Endothelial cell of umbilical vein (primary cell): ENCODE measurements at regions not wholly inside any gene's neighbourhood (a gene's known extent, or its start where the extent isn't known, plus 50 kb on each side); places are given as distances from the start of the nearest gene placed in this dataset.

Experiments used
- BruUV-seq: library from RNA; stranded (reverse); fragments of 400-500 nt; replicated peaks from 2 replicates; lab custom pipeline; 2021; lab: Mats Ljungman, UMichigan
- CTCF ChIA-PET: fragments of 300-600, 350-600 bp; sonication (Branson Sonifier 250); formaldehyde crosslinking; loops from one replicate; lab custom pipeline; 2021; ENCODE audit warnings: antibody characterized with exemption, inconsistent platforms; lab: Charles Lee
- POLR2A ChIA-PET: fragments of 300-600, 350-600 bp; sonication (Branson Sonifier 250); formaldehyde crosslinking; loops from one replicate; lab custom pipeline; 2021; ENCODE audit warnings: antibody characterized with exemption, inconsistent platforms; lab: Charles Lee
- DNase-seq: peaks from one replicate; pipeline ENCODE4 v3.0.0-alpha.2; 2011; ENCODE audit warnings: low read depth, low spot score
- FAIRE-seq: peaks from 2 replicates; lab custom pipeline; 2011; peaks lifted over from hg19 to GRCh38; lab: Jason Lieb, UNC
- H2AFZ ChIP-seq: 2 replicates; pipeline ENCODE4 v1.6.0; 2012; ENCODE audit warnings: low read depth, low read length, control low read depth, inconsistent platforms
- H3K27ac ChIP-seq: 2 replicates; pipeline ENCODE4 v1.5.1; 2011; ENCODE audit warnings: low read depth, mild to moderate bottlenecking, control low read depth, low read length, moderate library complexity; ENCODE audit not compliant: insufficient read depth
- H3K27me3 ChIP-seq, 2 experiments: 2 replicates each; pipeline versions ENCODE4 v1.6.0 to v1.6.1; 2011; ENCODE audit warnings: low read length in 2 of 2, mixed read lengths in 1 of 2; ENCODE audit not compliant: control insufficient read depth in 2 of 2, insufficient read depth in 2 of 2
- H3K36me3 ChIP-seq, 2 experiments: 2 replicates in 1 of 2; 3 replicates in 1 of 2; pipeline ENCODE4 v1.5.1; 2011; ENCODE audit warnings: low read length in 2 of 2, mild to moderate bottlenecking in 1 of 2, moderate library complexity in 1 of 2; ENCODE audit not compliant: control insufficient read depth in 2 of 2, insufficient read depth in 2 of 2; ENCODE audit errors: extremely low read depth in 1 of 2
- H3K4me1 ChIP-seq: 3 replicates; pipeline ENCODE4 v1.5.1; 2011; ENCODE audit warnings: mild to moderate bottlenecking, low read length; ENCODE audit not compliant: control insufficient read depth, insufficient read depth; ENCODE audit errors: extremely low read depth
- H3K4me2 ChIP-seq: 2 replicates; pipeline ENCODE4 v1.6.1; 2011; ENCODE audit warnings: low read length, control low read depth, mixed read lengths; ENCODE audit not compliant: insufficient read depth
- H3K4me3 ChIP-seq, 3 experiments: fragments of 200-600 bp in 1 of 3; sonication (generic), shearing (Covaris generic) in 1 of 3; replicated peaks in 1 of 3; 2 replicates each; pipeline ENCODE4 v1.5.1; 2011 to 2016; ENCODE audit warnings: control low read depth in 3 of 3, low read length in 3 of 3, mild to moderate bottlenecking in 2 of 3, inconsistent platforms in 1 of 3, low read depth in 1 of 3, moderate library complexity in 1 of 3; ENCODE audit not compliant: insufficient read depth in 1 of 3
- H3K79me2 ChIP-seq: 2 replicates; pipeline ENCODE4 v1.6.0; 2012; ENCODE audit warnings: low read length, inconsistent platforms; ENCODE audit not compliant: control insufficient read depth, insufficient read depth
- H3K9ac ChIP-seq: replicated peaks from 2 replicates; pipeline ENCODE3; 2011; ENCODE audit warnings: low read length, control low read depth; ENCODE audit not compliant: insufficient read depth; ENCODE audit errors: extremely low read depth
- H3K9me1 ChIP-seq: replicated peaks from 3 replicates; pipeline ENCODE4 v1.6.0; 2011; ENCODE audit warnings: mild to moderate bottlenecking, low read length; ENCODE audit not compliant: control insufficient read depth, insufficient read depth; ENCODE audit errors: extremely low read depth
- H3K9me3 ChIP-seq: replicated peaks from 2 replicates; pipeline ENCODE4 v1.5.1; 2012; ENCODE audit warnings: low read length, inconsistent platforms; ENCODE audit not compliant: control insufficient read depth, insufficient read depth
- H4K20me1 ChIP-seq: replicated peaks from 2 replicates; pipeline ENCODE3; 2011; ENCODE audit warnings: mild to moderate bottlenecking, low read length; ENCODE audit not compliant: control insufficient read depth, insufficient read depth; ENCODE audit errors: extremely low read depth
- EZH2 ChIP-seq: IDR thresholded peaks from 2 replicates; pipeline ENCODE4 v1.6.1; 2012; ENCODE audit warnings: borderline replicate concordance, low read depth, mild to moderate bottlenecking, moderate library complexity, low read length, inconsistent platforms; ENCODE audit not compliant: severe bottlenecking
- FOS ChIP-seq: IDR thresholded peaks from 2 replicates; pipeline ENCODE4 v1.6.1; 2011; ENCODE audit warnings: mild to moderate bottlenecking, low read length, moderate library complexity, borderline replicate concordance; ENCODE audit not compliant: insufficient read depth
- GATA2 ChIP-seq: IDR thresholded peaks from 2 replicates; pipeline ENCODE4 v1.7.0; 2011; ENCODE audit warnings: low read depth, mild to moderate bottlenecking, moderate library complexity, mixed read lengths, low read length; ENCODE audit not compliant: insufficient read length, insufficient read depth
- JUN ChIP-seq: IDR thresholded peaks from 2 replicates; pipeline ENCODE4 v1.6.1; 2011; ENCODE audit warnings: borderline replicate concordance, low read depth; ENCODE audit not compliant: insufficient read length, insufficient read depth
- MYC ChIP-seq: IDR thresholded peaks from one replicate; pipeline ENCODE4 v1.6.1; 2011; ENCODE audit warnings: mild to moderate bottlenecking, low read depth, low read length
- POLR2A ChIP-seq: IDR thresholded peaks from 2 replicates; pipeline ENCODE4 v1.6.1; 2012; ENCODE audit warnings: low read depth, mild to moderate bottlenecking, control low read depth, low read length
- POLR2AphosphoS5 ChIP-seq: IDR thresholded peaks from 2 replicates; pipeline ENCODE4 v1.6.1; 2012; ENCODE audit warnings: low read depth, mild to moderate bottlenecking, control low read depth, low read length, moderate library complexity; ENCODE audit not compliant: insufficient read depth
- dilution Hi-C: fragments of 300-500 bp; cut with MboI; formaldehyde crosslinking; loops from one replicate; pipeline ENCODE4 v1.15.0; 2019; ENCODE audit warnings: low sequenced_read_pairs; ENCODE audit not compliant: extremely low pct_ligation_motif_present
- intact Hi-C: fragments of 100-400 bp; cut with micrococcal nuclease; formaldehyde crosslinking; loops from one replicate; pipeline ENCODE4 v1.10.0; 2022
- TF ChIP-seq, protein P1 (sequence below): IDR thresholded peaks from 2 replicates; pipeline ENCODE4 v1.6.1; 2011; ENCODE audit not compliant: insufficient read depth, insufficient read length
- TF ChIP-seq, protein P2 (sequence below), 2 donors: IDR thresholded peaks; 1 replicate in 1 of 2; 2 replicates in 1 of 2; pipeline ENCODE4 v1.5.1; 2011; ENCODE audit warnings: low read length in 2 of 2, mild to moderate bottlenecking in 2 of 2, moderate library complexity in 2 of 2, control low read depth in 1 of 2, inconsistent platforms in 1 of 2, low read depth in 1 of 2; ENCODE audit not compliant: insufficient read depth in 1 of 2; ENCODE audit errors: extremely low read depth in 1 of 2

DNA sequence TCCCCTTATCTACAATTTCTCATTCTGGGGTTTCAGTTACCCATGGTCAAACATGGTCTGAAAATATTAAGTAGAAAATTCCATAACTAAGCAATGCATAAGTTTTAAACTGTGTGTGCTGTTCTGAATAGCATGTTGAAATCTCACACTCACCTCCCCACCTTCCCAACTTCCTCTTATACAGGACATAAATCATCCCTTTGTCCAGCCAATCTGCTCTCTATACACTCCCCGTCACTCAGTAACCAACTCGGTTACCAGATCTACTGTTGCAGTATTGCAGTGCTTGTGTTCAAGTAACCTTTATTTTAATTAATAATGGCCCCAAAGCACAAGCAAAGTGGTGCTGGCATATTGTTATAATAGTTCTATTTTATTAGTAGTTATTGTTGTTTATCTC is 420.5 kb downstream of the GXYLT1 start:
- Histone ChIP-seq H3K79me2 (no peaks in the 10 kb centered on the region), H3K27ac (no peak overlapping the region), H3K4me1 (no peaks in the 10 kb centered on the region), H2AFZ (no peak overlapping the region), H4K20me1 (no peaks in the 10 kb centered on the region), H3K27me3 (no peaks in the 10 kb centered on the region), H3K4me3 (no peak overlapping the region), H3K36me3 (no peaks in the 10 kb centered on the region), H3K4me2 (no peak overlapping the region), H3K9ac (no peak overlapping the region), H3K9me1 (no peaks in the 10 kb centered on the region), H3K9me3 (no peaks in the 10 kb centered on the region)
- POLR2A ChIA-PET: no interaction called here
- no peak for TF ChIP-seq MYC
- TF ChIP-seq JUN: no peak
- no peak for TF ChIP-seq GATA2
- TF ChIP-seq, protein P1, sequence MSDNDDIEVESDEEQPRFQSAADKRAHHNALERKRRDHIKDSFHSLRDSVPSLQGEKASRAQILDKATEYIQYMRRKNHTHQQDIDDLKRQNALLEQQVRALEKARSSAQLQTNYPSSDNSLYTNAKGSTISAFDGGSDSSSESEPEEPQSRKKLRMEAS: no peak
- TF ChIP-seq, protein P2, sequence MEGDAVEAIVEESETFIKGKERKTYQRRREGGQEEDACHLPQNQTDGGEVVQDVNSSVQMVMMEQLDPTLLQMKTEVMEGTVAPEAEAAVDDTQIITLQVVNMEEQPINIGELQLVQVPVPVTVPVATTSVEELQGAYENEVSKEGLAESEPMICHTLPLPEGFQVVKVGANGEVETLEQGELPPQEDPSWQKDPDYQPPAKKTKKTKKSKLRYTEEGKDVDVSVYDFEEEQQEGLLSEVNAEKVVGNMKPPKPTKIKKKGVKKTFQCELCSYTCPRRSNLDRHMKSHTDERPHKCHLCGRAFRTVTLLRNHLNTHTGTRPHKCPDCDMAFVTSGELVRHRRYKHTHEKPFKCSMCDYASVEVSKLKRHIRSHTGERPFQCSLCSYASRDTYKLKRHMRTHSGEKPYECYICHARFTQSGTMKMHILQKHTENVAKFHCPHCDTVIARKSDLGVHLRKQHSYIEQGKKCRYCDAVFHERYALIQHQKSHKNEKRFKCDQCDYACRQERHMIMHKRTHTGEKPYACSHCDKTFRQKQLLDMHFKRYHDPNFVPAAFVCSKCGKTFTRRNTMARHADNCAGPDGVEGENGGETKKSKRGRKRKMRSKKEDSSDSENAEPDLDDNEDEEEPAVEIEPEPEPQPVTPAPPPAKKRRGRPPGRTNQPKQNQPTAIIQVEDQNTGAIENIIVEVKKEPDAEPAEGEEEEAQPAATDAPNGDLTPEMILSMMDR (IDR thresholded peaks at IDR 0.05; ENCODE audit: extremely low read depth in 1 of 2, insufficient read depth in 1 of 2, low read depth in 1 of 2, low read length in 2 of 2): no peak
- TF ChIP-seq EZH2: no peak
- TF ChIP-seq POLR2AphosphoS5: no peak
- no peak for TF ChIP-seq POLR2A
- TF ChIP-seq FOS: no peak
- intact Hi-C loops (no loop called here), dilution Hi-C loops (no loop called here)
- no peak for FAIRE-seq
- DNase-seq: no peak
- BruUV-seq: no TSS peak
- CTCF ChIA-PET: no interaction called here
